Ovary (tissue), 3 donors: ENCODE measurements at regions not wholly inside any gene's neighbourhood (a gene's known extent, or its start where the extent isn't known, plus 50 kb on each side); places are given as distances from the start of the nearest gene placed in this dataset.

ENCODE experiments used
- CTCF ChIP-seq, 3 donors: fragments of 450-650 bp in 2 of 3; fragments of 200-600 bp in 1 of 3; IDR thresholded peaks; one replicate each; pipeline versions ENCODE4 v1.5.1 to v1.8.0; 2016 to 2022; ENCODE audit warnings: antibody characterized with exemption in 3 of 3, mild to moderate bottlenecking in 1 of 3
- EP300 ChIP-seq: sonication (generic); formaldehyde crosslinking; IDR thresholded peaks from one replicate; pipeline ENCODE4 v1.6.1; 2017; ENCODE audit warnings: antibody characterized with exemption
- POLR2A ChIP-seq: fragments of 450-650 bp; IDR thresholded peaks from one replicate; pipeline ENCODE4 v1.6.1; 2017; ENCODE audit warnings: antibody characterized with exemption, mild to moderate bottlenecking, moderate library complexity
- donor health status: DM: no; HTN: no; CAD: no.

- TF ChIP-seq CTCF (IDR thresholded peaks at IDR 0.05) (no peak), POLR2A (no peak), EP300 (no peak)
Measured at GRCh38 chr17:52831536-52831935, 673.0 kb upstream of the CA10 start.
